ENCODE measurements at regions not wholly inside any gene's neighbourhood (a gene's known extent, or its start where the extent isn't known, plus 50 kb on each side); places are given as distances from the start of the nearest gene placed in this dataset.
"Not testable (repeated sequence)": the region's sequence is repeated elsewhere in the genome, so short reads cannot be mapped to it uniquely, and the experiment has no call there.

DNA sequence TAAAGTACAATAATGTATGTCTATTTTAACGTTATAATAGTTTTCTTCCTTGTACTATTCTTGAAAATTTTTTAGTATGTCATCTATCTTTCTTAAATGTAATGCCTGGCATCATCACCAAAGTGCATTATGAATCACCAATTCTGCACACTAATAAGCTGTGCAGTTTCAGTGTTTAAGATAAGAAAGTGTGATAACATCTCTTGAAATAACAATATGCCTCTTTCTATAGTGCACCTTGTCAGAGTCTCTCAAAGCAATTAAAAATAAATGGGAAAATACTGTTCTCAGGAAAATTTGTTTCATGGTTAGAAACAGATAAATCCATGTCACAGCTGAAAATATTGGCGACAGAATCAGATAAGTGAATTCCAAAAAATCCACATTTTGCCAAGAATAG is 457.4 kb upstream of the PCDH10 start:
- DNase-seq = no peak

DNA sequence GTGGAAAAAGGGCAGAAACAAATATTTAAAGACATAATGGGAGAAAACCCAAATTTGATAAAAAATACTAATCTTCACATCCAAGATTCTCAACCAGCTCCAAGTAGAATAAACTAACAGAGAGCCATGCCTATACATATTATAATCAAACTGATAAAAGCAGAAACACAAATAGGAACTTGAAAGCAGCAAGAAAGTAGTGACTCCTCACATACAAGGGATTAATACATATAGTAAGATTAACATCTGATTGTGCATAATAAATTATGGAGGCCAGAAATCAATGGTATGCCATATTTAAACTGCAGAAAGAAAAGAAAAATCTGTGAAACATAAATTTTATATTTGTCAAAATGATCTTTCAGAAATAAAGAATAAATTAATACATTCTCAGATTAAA is 454.3 kb upstream of the PCDH10 start:
- no peak for DNase-seq

- DNase-seq = not testable (repeated sequence)
These were observed 451.6 kb upstream of the PCDH10 start for GRCh38 chr4:132697505-132697904.

- no peak for DNase-seq
These were observed 441.1 kb upstream of the PCDH10 start for GRCh38 chr4:132707955-132708354.

DNA sequence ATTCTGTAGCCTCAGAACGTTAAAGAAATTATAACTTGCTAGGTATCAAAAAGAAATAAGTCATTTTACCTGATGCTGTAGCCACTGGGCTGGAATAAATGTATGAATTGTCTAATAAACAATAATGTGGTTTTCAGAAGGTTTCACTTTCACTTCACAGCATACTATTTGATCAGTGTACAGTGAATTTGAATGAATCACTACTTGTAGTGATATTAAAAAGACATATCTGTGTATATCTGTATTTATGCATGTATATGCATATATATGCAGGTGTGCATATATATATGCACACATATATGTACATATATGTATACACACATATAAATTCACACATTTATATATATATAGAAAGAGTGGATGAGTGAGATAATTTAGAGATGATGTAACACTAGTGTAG is 440.0 kb upstream of the PCDH10 start:
- no peak for DNase-seq

DNA sequence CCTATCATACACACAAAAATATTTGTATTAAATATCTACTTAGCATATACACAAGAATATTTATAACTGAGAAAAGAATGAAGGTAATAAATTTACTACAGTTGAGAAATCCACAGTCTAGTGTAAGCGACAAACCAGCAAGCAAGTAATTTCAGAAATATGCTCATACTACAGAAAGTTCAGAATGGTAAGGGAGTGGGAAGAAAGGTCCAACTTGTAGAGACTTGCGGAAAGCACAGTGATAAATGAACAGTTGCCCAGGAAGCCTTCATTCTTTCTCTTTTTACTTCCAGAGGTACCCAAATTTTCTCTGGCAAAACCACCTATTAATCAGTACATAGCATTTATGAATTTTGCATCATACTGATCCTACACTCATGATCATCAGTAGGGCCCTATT is 438.1 kb upstream of the PCDH10 start:
- no peak for DNase-seq

DNA sequence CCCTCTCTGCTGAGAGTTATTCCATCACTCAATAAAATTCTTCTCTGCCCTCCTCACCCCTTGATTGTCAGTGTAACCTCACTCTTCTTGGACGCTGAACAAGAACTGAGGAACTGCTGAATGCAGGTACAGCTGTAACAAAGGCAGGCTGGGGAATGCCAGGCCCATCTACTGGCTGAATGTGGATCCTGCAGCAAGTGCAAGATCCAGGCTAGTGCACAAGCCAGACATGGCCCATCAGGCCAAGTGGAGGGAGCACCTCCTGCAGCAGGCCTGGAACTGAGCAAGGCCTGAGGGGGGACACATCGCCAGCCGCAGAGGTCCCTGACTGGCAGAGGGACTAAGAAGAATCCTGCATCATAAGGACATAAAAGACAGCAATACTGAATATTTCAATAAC is 411.8 kb upstream of the PCDH10 start:
- no peak for DNase-seq

- DNase-seq = no peak
These were observed 389.8 kb upstream of the PCDH10 start for GRCh38 chr4:132759199-132759780.

DNA sequence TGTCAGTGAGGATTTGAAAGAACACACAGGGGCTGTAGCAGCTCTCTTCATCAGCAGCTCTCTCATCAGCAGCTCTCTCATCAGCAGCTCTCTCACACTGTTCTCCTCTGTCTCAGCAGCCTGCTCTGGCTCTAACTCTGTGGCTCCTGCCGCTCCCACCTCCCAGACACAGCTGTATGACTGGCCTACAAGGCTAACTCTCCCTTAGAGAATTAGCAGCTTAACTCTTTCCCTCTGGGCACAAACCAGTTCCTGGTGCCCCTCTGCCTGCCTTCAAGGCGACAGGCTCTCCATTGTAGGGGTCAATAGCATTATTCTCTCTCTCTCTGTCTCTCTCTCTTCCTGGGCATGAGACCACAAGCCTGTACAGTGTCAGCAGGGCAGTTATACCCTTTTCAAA is 385.6 kb upstream of the PCDH10 start:
- no peak for DNase-seq

- no peak for DNase-seq
These were observed 381.2 kb upstream of the PCDH10 start for GRCh38 chr4:132767901-132768300.

DNA sequence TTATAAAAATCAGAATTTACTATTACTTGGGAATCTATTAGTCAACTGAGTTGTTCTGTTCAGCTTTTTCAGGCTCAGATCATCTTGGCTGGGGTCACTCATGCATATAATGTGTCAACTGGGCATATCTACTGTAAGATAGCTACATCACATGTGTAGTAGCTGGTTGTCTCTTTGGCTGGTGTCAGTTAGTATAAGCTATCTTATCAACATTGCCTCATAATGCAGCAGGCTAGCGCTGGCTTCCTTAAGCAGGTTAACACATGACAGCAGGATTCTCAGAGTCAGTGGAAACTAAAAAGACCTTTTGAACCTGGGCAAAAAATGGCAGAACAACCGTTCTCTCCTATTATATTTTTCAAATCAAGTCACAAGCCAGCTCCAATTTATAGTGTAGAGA is 378.3 kb upstream of the PCDH10 start:
- no peak for DNase-seq

- no peak for DNase-seq
These were observed 356.8 kb upstream of the PCDH10 start for GRCh38 chr4:132792310-132792709.

- DNase-seq = no peak
These were observed 351.2 kb upstream of the PCDH10 start for GRCh38 chr4:132797856-132798255.

GRCh38 chr4:132809298-132810032 is 339.6 kb upstream of the PCDH10 start:
- DNase-seq = no peak

DNA sequence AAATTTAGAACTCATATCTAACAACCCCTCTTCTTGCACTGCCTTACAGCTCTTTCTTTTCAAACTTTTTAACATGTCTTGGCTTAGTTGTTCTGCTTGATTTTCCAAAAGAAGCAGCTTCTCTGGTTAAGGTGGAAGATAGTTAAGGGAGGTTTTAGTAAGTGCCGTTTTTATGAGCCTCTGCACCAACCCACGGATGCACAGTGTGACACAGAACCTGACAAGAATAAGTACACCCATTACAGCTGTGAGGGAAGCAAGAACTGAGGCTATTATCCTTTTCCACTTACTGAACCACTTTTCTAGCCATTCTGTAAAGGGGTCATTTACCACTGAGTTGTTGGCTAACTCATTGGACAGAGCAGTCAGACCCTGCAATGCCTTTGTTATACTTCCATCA is 336.0 kb upstream of the PCDH10 start:
- DNase-seq = not testable (repeated sequence)

- no peak for DNase-seq
These were observed 331.0 kb upstream of the PCDH10 start for GRCh38 chr4:132818091-132818490.

DNA sequence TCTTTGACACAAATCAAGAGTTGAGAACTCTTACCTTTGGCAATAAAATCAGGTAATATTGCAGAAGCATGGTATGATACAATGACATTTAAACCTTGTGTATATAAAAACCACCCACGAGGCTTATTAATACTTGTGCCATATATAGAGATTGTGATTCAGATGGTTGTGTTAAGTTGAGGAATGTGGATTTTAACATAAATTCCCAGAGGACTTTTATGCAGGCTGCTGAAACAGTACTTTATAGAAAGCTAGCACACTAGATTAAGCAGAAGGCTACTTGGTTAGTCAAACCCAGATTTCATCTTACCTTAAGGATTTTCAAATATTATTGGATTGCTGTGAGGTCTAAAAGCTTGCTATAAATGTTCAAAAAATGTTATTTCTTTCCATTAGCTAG is 325.7 kb upstream of the PCDH10 start:
- no peak for DNase-seq

DNA sequence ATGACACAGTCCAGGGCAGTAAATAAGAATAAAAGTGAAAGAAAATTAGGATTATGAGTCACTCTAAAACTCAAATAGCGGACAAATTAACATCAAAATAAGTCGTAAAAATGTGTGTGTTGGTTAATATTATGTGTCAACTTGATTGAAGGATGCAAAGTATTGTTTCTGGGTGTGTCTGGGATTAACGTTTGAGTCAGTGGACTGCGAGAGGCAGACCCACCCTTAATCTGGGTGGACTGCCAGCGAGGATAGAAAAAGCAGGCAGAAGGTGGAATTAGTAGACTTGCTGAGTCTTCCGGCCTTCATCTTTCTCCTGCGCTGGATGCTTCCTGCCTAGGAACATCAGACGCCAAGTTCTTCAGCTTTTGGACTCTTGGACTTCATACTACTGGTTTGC is 324.3 kb upstream of the PCDH10 start:
- DNase-seq = no peak

- no peak for DNase-seq
These were observed 321.6 kb upstream of the PCDH10 start for GRCh38 chr4:132827522-132827921.

GRCh38 chr4:132838244-132838643 is 310.9 kb upstream of the PCDH10 start:
- no peak for DNase-seq

GRCh38 chr4:132839070-132839469 is 310.0 kb upstream of the PCDH10 start:
- DNase-seq = no peak

GRCh38 chr4:132859929-132860328 is 289.2 kb upstream of the PCDH10 start:
- no peak for DNase-seq

- DNase-seq = no peak
These were observed 288.1 kb upstream of the PCDH10 start for GRCh38 chr4:132860976-132861375.

- DNase-seq = no peak
These were observed 285.5 kb upstream of the PCDH10 start for GRCh38 chr4:132863619-132864018.

- no peak for DNase-seq
These were observed 283.6 kb upstream of the PCDH10 start for GRCh38 chr4:132865458-132865857.

All from right kidney (tissue), 1 donor.